Panc1 (cell line): ENCODE measurements at regions not wholly inside any gene's neighbourhood (a gene's known extent, or its start where the extent isn't known, plus 50 kb on each side); places are given as distances from the start of the nearest gene placed in this dataset.

Experiments used
- ATAC-seq: fragments of 200-7000 bp; cut with Tn5 transposase; 2 replicates; pipeline ENCODE4 v1.9.1; 2020; ENCODE audit warnings: mild to moderate bottlenecking, moderate library complexity
- BruUV-seq: library from RNA; stranded (reverse); fragments of 400-500 nt; replicated peaks from 2 replicates; lab custom pipeline; 2021; lab: Mats Ljungman, UMichigan
- CTCF ChIA-PET: fragments of 300-600 bp; sonication (Branson Sonifier 250); formaldehyde crosslinking; loops from one replicate; lab custom pipeline; 2022; ENCODE audit warnings: antibody characterized with exemption; lab: Charles Lee
- POLR2A ChIA-PET: fragments of 300-600 bp; sonication (Branson Sonifier 250); formaldehyde crosslinking; loops from one replicate; lab custom pipeline; 2022; ENCODE audit warnings: antibody characterized with exemption; lab: Charles Lee
- DNase-seq: peaks from one replicate; pipeline ENCODE4 v3.0.0-alpha.2; 2010; ENCODE audit warnings: low read depth, low spot score
- H3K27ac ChIP-seq: 2 replicates; pipeline ENCODE4 v1.5.1; 2011; ENCODE audit warnings: mild to moderate bottlenecking, low read length, inconsistent platforms
- H3K27me3 ChIP-seq: fragments of 200-500 bp; sonication (Bioruptor generic); 2 replicates; pipeline ENCODE4 v1.6.0; 2014; ENCODE audit warnings: low read length, inconsistent platforms; ENCODE audit not compliant: control insufficient read depth, insufficient read depth
- H3K36me3 ChIP-seq: fragments of 200-500 bp; sonication (Bioruptor generic); 2 replicates; pipeline ENCODE4 v1.5.1; 2014; ENCODE audit warnings: inconsistent platforms, mild to moderate bottlenecking, low read length, moderate library complexity; ENCODE audit not compliant: control insufficient read depth, insufficient read depth
- H3K4me1 ChIP-seq: 2 replicates; pipeline ENCODE4 v1.5.1; 2011; ENCODE audit warnings: inconsistent platforms, mild to moderate bottlenecking, low read length, moderate library complexity; ENCODE audit not compliant: control insufficient read depth, insufficient read depth
- H3K4me3 ChIP-seq, 2 experiments: 2 replicates each; pipeline ENCODE4 v1.5.1; 2011 to 2012; ENCODE audit warnings: low read depth in 2 of 2, low read length in 2 of 2, mild to moderate bottlenecking in 2 of 2, inconsistent platforms in 1 of 2, moderate library complexity in 1 of 2
- H3K9me3 ChIP-seq: fragments of 200-500 bp; sonication (Bioruptor generic); 2 replicates; pipeline ENCODE4 v1.5.1; 2014; ENCODE audit warnings: low read depth, mild to moderate bottlenecking, inconsistent platforms, low read length, moderate library complexity; ENCODE audit not compliant: control insufficient read depth, insufficient read depth
- CTCF ChIP-seq: fragments of 450-650 bp; IDR thresholded peaks from 2 replicates; pipeline ENCODE4 v1.5.1; 2017; ENCODE audit warnings: mild to moderate bottlenecking
- POLR2AphosphoS5 ChIP-seq: IDR thresholded peaks from 2 replicates; pipeline ENCODE4 v1.6.1; 2012; ENCODE audit warnings: mild to moderate bottlenecking, low read depth, low read length, moderate library complexity
- REST ChIP-seq, 2 experiments: IDR thresholded peaks; 2 replicates each; pipeline ENCODE4 v1.6.1; 2011 to 2012; ENCODE audit warnings: low read depth in 2 of 2, control low read depth in 1 of 2, low read length in 1 of 2, mild to moderate bottlenecking in 1 of 2, moderate library complexity in 1 of 2; ENCODE audit not compliant: insufficient read depth in 1 of 2
- SIN3A ChIP-seq: IDR thresholded peaks from 2 replicates; pipeline ENCODE4 v1.6.1; 2012; ENCODE audit warnings: low read depth, mild to moderate bottlenecking, low read length, moderate library complexity, borderline replicate concordance; ENCODE audit not compliant: insufficient read depth
- TCF7L2 ChIP-seq: IDR thresholded peaks from 2 replicates; pipeline ENCODE4 v1.6.1; 2011; ENCODE audit warnings: mild to moderate bottlenecking, low read depth, low read length, inconsistent platforms
- in situ Hi-C: cut with HindIII; loops from 2 replicates; pipeline ENCODE4 v1.10.0; 2016; ENCODE audit warnings: low sequenced_read_pairs, low pct_unique_long_range_greater_than_20kb
- intact Hi-C: fragments of 100-400 bp; cut with micrococcal nuclease; formaldehyde crosslinking; loops from one replicate; pipeline ENCODE4 v1.10.0; 2022; ENCODE audit not compliant: unreplicated experiment

- TF ChIP-seq SIN3A, result no peak
- no peak for TF ChIP-seq POLR2AphosphoS5
- no peak for TF ChIP-seq TCF7L2
- no peak for TF ChIP-seq CTCF
- TF ChIP-seq REST (IDR thresholded peaks at IDR 0.05; ENCODE audit: insufficient read depth in 1 of 2, low read depth in 2 of 2, low read length in 1 of 2), result no peak
- Histone ChIP-seq H3K9me3 (no peaks in the 10 kb centered on the region), H3K27me3 (no peaks in the 10 kb centered on the region; the same call in 1 of the 2 replicates), H3K4me1 (no peaks in the 10 kb centered on the region), H3K27ac (no peak overlapping the region), H3K36me3 (no peaks in the 10 kb centered on the region), H3K4me3 (no peak overlapping the region)
- DNase-seq (no peak), ATAC-seq (no peak)
- intact Hi-C loops, result no loop called here
- ChIA-PET POLR2A (interaction anchor here (0.5 kb wide), 1 partner anchor 17 kb away, joined by 6 read pairs; no protein-coding TSS in a partner anchor), CTCF (no interaction called here)
- in situ Hi-C loops, result no loop called here
- no TSS peak for BruUV-seq
Observed at GRCh38 chr6:16818992-16819626, 57.8 kb upstream of the ATXN1 start.

GRCh38 chr6:16817594-16817993, 56.3 kb upstream of the ATXN1 start:
- ATAC-seq, result no peak
- Histone ChIP-seq H3K27ac (no peak overlapping the region), H3K27me3 (no peaks in the 10 kb centered on the region; the same call in 1 of the 2 replicates), H3K4me3 (no peak overlapping the region), H3K9me3 (peaks cover 5% of the 10 kb centered on the region; the same call in 1 of the 2 replicates), H3K4me1 (no peaks in the 10 kb centered on the region), H3K36me3 (no peaks in the 10 kb centered on the region)
- intact Hi-C loops, result no loop called here
- no peak for TF ChIP-seq REST (IDR thresholded peaks at IDR 0.05; ENCODE audit: insufficient read depth in 1 of 2, low read depth in 2 of 2, low read length in 1 of 2)
- no peak for TF ChIP-seq POLR2AphosphoS5
- no peak for TF ChIP-seq TCF7L2
- TF ChIP-seq CTCF, result no peak
- no peak for TF ChIP-seq SIN3A
- BruUV-seq, result no TSS peak
- in situ Hi-C loops, result no loop called here
- CTCF ChIA-PET, result interaction anchor here (0.7 kb wide), 1 partner anchor 1126 kb away, joined by 3 read pairs; no protein-coding TSS in a partner anchor
- POLR2A ChIA-PET, result no interaction called here
- DNase-seq, result no peak
